Upper lobe of left lung (tissue), 6 donors: ENCODE measurements at regions not wholly inside any gene's neighbourhood (a gene's known extent, or its start where the extent isn't known, plus 50 kb on each side); places are given as distances from the start of the nearest gene placed in this dataset.

Experiments
- ATAC-seq, 2 donors: fragments of 200-7000 bp; cut with Tn5 transposase; one replicate each; pipeline ENCODE4 v1.9.1; 2022; ENCODE audit warnings: mild to moderate bottlenecking in 2 of 2, moderate library complexity in 2 of 2; ENCODE audit not compliant: low FRiP score in 2 of 2
- DNase-seq, 2 donors: peaks; one replicate each; pipeline ENCODE4 v3.0.0-alpha.2; 2019 to 2020
- H3K27ac ChIP-seq, 4 donors: fragments of 200-600 bp; sonication (generic); one replicate each; pipeline ENCODE4 v1.5.1; 2016 to 2019
- H3K27me3 ChIP-seq, 4 donors: fragments of 200-600 bp; sonication (generic); one replicate each; pipeline ENCODE4 v1.5.1; 2017 to 2019
- H3K36me3 ChIP-seq, 4 donors: fragments of 200-600 bp; sonication (generic); one replicate each; pipeline ENCODE4 v1.5.1; 2016 to 2019
- H3K4me1 ChIP-seq, 4 donors: fragments of 200-600 bp; sonication (generic); one replicate each; pipeline ENCODE4 v1.5.1; 2018 to 2019
- H3K4me3 ChIP-seq, 4 donors: fragments of 200-600 bp; sonication (generic); one replicate each; pipeline ENCODE4 v1.5.1; 2017 to 2019; ENCODE audit warnings: mild to moderate bottlenecking in 2 of 4, moderate library complexity in 1 of 4
- H3K9me3 ChIP-seq, 4 donors: fragments of 200-600 bp; sonication (generic); one replicate each; pipeline ENCODE4 v1.5.1; 2018 to 2019
- EP300 ChIP-seq, 4 donors: sonication (generic); formaldehyde crosslinking; IDR thresholded peaks; one replicate each; pipeline ENCODE4 v1.5.1; 2017; ENCODE audit warnings: antibody characterized with exemption in 4 of 4, control low read depth in 2 of 4
- POLR2A ChIP-seq, 4 donors: fragments of 450-650 bp; IDR thresholded peaks; one replicate each; pipeline ENCODE4 v1.5.1; 2016 to 2017; ENCODE audit warnings: antibody characterized with exemption in 4 of 4, mild to moderate bottlenecking in 2 of 4
- POLR2AphosphoS5 ChIP-seq, 2 donors: sonication (generic); formaldehyde crosslinking; IDR thresholded peaks; one replicate each; pipeline ENCODE4 v1.5.1; 2017; ENCODE audit warnings: antibody characterized with exemption in 2 of 2
- WGBS, 2 donors: methylation state at CpG; one replicate each; pipeline ENCODE4 v1.1.5; 2017 to 2018; 5-methylcytosine and 5-hydroxymethylcytosine counted together
- TF ChIP-seq, protein P1 (sequence below), 6 experiments: fragments of 450-650 bp in 4 of 6; fragments of 200-600 bp in 2 of 6; sonication (generic) in 2 of 6; IDR thresholded peaks; one replicate each; pipeline ENCODE4 v1.5.1; 2016 to 2019; ENCODE audit warnings: antibody characterized with exemption in 6 of 6
- donor health status: DM: no; HTN: no; CAD: no; lungs with moderate emphysema.
- donor health status: DM: no; HTN: yes; CAD: no; lungs with severe emphysema.

GRCh38 chr12:5308996-5309395 is 122.9 kb upstream of the NTF3 start:
- Histone ChIP-seq H3K27me3 (no peaks in the 10 kb centered on the region), H3K9me3 (peaks cover 0 to under 1% (median 0%) of the 10 kb centered on the region in 4 donors), H3K4me1 (peaks cover 0 to 9% (median 4%) of the 10 kb centered on the region in 4 donors), H3K36me3 (no peaks in the 10 kb centered on the region), H3K4me3 (no peak overlapping the region), H3K27ac (peak overlapping the region in 1 of 4 donors; percentile 61)
- WGBS, 2 donors: 58 to 71% methylated on average over 8 of the region's 8 CpGs
- ATAC-seq (no peak), DNase-seq (no peak)
- TF ChIP-seq, protein P1, sequence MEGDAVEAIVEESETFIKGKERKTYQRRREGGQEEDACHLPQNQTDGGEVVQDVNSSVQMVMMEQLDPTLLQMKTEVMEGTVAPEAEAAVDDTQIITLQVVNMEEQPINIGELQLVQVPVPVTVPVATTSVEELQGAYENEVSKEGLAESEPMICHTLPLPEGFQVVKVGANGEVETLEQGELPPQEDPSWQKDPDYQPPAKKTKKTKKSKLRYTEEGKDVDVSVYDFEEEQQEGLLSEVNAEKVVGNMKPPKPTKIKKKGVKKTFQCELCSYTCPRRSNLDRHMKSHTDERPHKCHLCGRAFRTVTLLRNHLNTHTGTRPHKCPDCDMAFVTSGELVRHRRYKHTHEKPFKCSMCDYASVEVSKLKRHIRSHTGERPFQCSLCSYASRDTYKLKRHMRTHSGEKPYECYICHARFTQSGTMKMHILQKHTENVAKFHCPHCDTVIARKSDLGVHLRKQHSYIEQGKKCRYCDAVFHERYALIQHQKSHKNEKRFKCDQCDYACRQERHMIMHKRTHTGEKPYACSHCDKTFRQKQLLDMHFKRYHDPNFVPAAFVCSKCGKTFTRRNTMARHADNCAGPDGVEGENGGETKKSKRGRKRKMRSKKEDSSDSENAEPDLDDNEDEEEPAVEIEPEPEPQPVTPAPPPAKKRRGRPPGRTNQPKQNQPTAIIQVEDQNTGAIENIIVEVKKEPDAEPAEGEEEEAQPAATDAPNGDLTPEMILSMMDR (IDR thresholded peaks at IDR 0.05): no peak
- TF ChIP-seq EP300 (IDR thresholded peaks at IDR 0.05): no peak
- TF ChIP-seq POLR2AphosphoS5 (IDR thresholded peaks at IDR 0.05): no peak
- TF ChIP-seq POLR2A (IDR thresholded peaks at IDR 0.05): no peak

- Histone ChIP-seq H3K36me3 (no peaks in the 10 kb centered on the region), H3K9me3 (peaks cover 0 to 4% (median 0%) of the 10 kb centered on the region in 4 donors), H3K27me3 (no peaks in the 10 kb centered on the region), H3K27ac (peak overlapping the region in 2 of 4 donors; percentile 1 to 61), H3K4me3 (no peak overlapping the region), H3K4me1 (peaks cover 0 to 9% (median 3%) of the 10 kb centered on the region in 4 donors)
- DNase-seq: peak; percentile 7 to 22
- peak in 1 of 2 donors; percentile 21 for ATAC-seq
- WGBS, 2 donors: 57 to 62% methylated on average over 8 of the region's 8 CpGs
- no peak for TF ChIP-seq POLR2AphosphoS5 (IDR thresholded peaks at IDR 0.05)
- TF ChIP-seq EP300 (IDR thresholded peaks at IDR 0.05): no peak
- no peak for TF ChIP-seq POLR2A (IDR thresholded peaks at IDR 0.05)
- TF ChIP-seq, protein P1 (IDR thresholded peaks at IDR 0.05): no peak
Measured at GRCh38 chr12:5309654-5310053, 122.3 kb upstream of the NTF3 start.

DNA sequence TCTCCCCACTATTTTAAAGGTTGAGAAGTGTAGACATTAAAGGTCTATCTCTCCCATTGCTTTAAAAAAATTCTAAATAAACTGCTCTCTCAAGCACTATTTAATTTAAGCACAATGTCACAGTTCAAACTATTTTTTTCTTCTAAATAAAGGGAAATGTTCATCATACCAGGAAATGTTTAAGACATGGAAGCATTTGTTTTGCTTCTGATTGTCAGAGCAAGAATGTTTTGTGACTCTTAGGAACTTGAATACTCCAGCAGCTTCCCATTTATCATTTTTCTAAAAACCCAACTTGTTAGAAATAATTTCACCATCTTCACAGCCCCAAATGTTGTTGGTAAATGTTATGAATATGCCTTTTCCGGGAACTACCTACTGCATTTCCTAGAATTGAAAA is 121.8 kb upstream of the NTF3 start:
- Histone ChIP-seq H3K4me1 (peaks cover 0 to 9% (median 2%) of the 10 kb centered on the region in 4 donors), H3K27me3 (no peaks in the 10 kb centered on the region), H3K36me3 (no peaks in the 10 kb centered on the region), H3K9me3 (peaks cover 0 to 4% (median 0%) of the 10 kb centered on the region in 4 donors), H3K4me3 (no peak overlapping the region), H3K27ac (peak overlapping the region in 2 of 4 donors; percentile 1 to 61)
- no peak for DNase-seq
- WGBS, 2 donors: 65 to 75% methylated on average over 1 of the region's 1 CpG
- ATAC-seq: no peak
- no peak for TF ChIP-seq EP300 (IDR thresholded peaks at IDR 0.05)
- no peak for TF ChIP-seq POLR2AphosphoS5 (IDR thresholded peaks at IDR 0.05)
- TF ChIP-seq, protein P1 (IDR thresholded peaks at IDR 0.05): no peak
- no peak for TF ChIP-seq POLR2A (IDR thresholded peaks at IDR 0.05)

- no peak overlapping the region for H3K4me3 ChIP-seq
- peaks cover 0 to 4% (median 0%) of the 10 kb centered on the region in 4 donors for H3K9me3 ChIP-seq
- no peaks in the 10 kb centered on the region for H3K27me3 ChIP-seq
- DNase-seq: no peak
- H3K36me3 ChIP-seq: no peaks in the 10 kb centered on the region
- TF ChIP-seq, protein P1 (IDR thresholded peaks at IDR 0.05): no peak
- TF ChIP-seq POLR2AphosphoS5 (IDR thresholded peaks at IDR 0.05): no peak
- no peak for TF ChIP-seq EP300 (IDR thresholded peaks at IDR 0.05)
- no peak for TF ChIP-seq POLR2A (IDR thresholded peaks at IDR 0.05)
- no peaks in the 10 kb centered on the region for H3K4me1 ChIP-seq
- no peak overlapping the region for H3K27ac ChIP-seq
- no peak for ATAC-seq
Measured at GRCh38 chr12:5317556-5317955, 114.4 kb upstream of the NTF3 start.

DNA sequence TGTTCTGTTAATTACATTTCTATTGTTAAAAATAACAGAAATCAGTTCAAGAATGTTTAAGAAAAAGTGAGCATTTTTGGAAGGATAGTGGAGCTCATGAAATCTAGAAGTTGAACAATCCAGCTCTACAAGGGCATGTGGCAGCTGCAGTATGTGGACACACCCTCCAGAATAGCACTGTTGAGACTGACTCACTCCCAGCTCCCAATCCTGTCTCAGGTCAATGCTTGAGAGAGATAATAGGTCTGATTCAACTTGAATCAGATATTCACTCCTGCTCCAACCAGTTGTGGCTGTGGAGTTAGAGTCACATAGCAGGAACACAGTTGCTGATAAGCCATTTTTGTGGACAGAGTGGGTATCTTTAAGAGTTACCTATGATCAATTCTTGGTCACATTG is 113.0 kb upstream of the NTF3 start:
- ATAC-seq (peak in 1 of 2 donors; percentile 48), DNase-seq (no peak)
- no peaks in the 10 kb centered on the region for H3K4me1 ChIP-seq
- no peaks in the 10 kb centered on the region for H3K27me3 ChIP-seq
- no peak overlapping the region for H3K4me3 ChIP-seq
- TF ChIP-seq POLR2AphosphoS5 (IDR thresholded peaks at IDR 0.05) (no peak), EP300 (IDR thresholded peaks at IDR 0.05) (no peak), POLR2A (IDR thresholded peaks at IDR 0.05) (no peak)
- TF ChIP-seq, protein P1 (IDR thresholded peaks at IDR 0.05): no peak
- peaks cover 0 to 4% (median 0%) of the 10 kb centered on the region in 4 donors for H3K9me3 ChIP-seq
- no peaks in the 10 kb centered on the region for H3K36me3 ChIP-seq
- H3K27ac ChIP-seq: no peak overlapping the region
